Renal pelvis (tissue), 1 donor: ENCODE measurements at regions not wholly inside any gene's neighbourhood (a gene's known extent, or its start where the extent isn't known, plus 50 kb on each side); places are given as distances from the start of the nearest gene placed in this dataset.

Experiments used
- DNase-seq: peaks from one replicate; pipeline ENCODE4 v3.0.0-alpha.2; 2013

DNA sequence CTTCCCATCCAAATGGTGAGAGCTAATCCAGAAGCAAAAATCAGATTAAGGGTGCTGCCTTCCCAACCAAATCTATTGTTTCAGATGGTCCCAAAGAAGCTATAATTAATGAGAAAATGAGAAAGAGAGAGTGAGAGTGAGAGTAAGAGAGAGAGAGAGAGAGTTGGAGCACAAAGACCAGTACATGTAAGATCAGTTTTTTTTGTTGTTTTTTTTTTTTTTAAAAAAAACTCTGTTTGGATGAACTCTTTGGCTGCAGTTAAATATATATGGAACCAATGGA is 305.6 kb downstream of the PTEN start:
- DNase-seq = no peak

DNA sequence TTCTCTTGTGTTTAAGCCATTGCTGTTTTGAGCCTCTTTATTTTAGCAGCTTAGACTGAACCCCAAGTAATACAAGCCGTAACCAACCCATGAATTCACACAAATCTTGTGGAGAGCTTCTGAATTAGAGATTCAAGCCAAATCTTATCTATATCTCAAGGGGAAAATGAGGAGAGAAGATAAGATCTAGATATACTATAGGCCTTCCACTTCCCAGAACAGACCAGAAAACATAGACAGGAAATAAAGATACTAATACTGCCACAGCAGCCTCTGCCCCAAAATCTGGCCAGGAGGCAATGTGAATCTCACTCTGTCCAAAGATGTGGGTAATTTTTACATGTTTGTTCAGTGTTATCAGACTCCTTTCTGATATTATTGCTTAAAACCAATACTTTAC is 307.2 kb downstream of the PTEN start:
- DNase-seq = no peak

DNA sequence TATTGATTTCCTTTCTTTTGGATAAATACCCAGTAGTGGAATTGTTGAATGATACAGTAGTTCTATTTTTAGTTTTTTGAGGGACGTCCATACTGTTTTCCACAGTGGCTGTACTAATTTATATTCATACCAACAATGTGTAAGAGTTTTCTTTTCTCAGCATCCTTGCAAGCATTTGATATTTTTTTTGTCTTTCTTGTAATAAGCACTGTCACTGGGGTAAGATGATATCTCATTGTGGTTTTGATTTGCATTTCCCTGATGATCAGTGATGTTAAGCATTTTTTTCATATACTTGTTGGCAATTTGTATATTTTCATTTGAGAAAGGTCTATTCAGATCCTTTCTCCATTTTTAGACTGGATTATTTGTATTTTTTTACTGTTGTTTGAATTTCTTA is 308.7 kb downstream of the PTEN start:
- DNase-seq = no peak

DNA sequence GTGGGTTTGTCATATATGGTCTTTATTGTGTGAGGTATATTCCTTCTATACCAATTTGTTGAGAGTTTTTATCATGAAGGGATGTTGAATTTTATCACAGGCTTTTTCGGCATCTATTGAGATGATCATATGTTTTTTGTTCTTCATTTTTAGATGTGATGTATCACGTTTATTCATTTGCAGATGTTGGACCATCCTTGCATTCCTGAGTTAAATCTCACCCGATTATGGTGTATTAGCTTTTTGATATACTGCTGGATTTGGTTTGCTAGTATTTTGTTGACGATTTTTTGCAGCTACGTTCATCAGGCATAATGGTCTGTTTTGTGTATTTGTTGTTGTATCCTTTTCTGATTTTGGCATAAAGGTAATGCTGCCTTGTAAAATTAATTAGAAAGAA is 311.0 kb downstream of the PTEN start:
- no peak for DNase-seq

DNA sequence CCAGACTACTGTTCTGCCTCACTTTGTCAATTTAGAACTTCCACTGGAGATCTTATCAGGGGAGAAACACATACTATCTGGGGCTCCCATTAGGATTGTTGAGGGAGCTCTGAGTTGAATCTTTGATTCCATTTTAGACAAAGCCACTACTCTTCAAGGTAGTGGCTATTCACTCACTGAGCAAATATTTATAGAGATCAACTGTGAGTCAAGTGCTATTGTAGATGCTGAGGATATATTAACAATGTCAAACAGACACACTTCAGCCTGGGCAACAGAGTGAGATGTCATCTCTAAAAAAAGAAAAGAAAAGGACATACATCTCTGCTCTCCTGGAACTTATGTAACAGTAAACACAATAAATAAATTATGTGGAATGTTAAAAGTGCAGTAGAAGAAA is 315.3 kb downstream of the PTEN start:
- DNase-seq = no peak

DNA sequence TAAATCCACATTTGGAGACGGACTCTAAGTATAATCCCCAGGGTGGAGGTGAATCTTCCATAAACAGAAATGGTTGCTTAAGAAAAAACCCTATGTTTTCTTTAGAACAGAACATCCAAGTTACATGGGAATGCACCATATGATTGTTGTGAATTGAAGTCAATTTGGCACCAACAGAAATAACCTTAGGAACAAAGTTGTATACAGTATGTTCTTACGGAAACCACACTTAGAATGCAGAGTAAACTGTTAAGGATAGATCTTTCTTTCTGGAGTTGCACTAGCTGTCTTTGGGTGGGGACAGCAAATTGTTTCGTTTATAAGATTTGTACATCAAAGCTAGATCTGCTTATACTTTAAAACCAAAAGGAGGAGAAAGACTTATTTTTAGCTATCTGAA is 316.4 kb downstream of the PTEN start:
- DNase-seq = no peak

DNA sequence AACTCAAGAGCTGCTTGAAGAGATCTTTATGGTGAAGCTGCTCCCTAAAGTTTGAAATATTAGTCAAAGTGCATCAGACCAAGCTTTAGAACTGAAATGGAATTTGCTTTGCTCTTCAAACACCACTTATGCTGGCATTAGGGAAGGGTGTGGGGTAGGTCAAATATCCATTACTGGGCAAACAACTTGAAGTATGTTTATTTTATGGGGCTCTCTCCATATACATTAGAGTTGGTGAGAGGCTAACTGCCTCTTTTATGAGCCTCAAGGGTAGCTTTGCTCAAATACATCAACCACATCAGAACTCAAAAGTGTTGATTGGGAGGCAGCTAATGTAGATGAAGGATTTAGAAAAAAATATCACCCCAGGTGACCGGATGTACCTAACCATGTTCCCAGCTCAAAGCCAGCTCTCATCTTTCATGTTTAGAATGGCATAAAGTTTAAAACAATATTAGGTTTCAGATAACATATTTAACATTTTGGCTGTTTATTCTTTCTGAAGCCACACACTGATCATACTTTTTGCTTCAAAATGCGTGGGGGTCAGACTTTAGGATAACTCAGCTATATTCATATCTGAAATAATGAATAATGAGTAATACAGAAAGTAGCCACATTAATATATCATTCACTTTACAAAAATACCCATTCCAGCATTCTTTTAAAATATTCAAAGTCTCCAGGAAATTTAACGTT is 318.6 kb downstream of the PTEN start:
- DNase-seq = no peak

DNA sequence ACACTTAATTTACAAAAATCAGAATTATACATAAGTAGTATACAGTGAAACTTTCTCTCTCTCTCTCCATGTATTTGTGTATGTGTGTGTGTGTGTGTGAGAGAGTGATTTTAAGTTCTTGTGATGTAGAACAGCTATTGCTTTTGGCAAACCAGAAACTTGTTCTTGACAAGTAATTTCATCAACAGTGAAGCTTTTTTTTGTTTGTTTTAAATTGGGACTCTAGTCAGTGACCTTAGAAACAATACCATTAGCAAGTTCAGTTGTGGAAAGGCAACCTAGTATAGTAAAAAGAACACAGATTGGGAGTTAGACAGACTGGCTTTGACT is 319.1 kb downstream of the PTEN start:
- no peak for DNase-seq

DNA sequence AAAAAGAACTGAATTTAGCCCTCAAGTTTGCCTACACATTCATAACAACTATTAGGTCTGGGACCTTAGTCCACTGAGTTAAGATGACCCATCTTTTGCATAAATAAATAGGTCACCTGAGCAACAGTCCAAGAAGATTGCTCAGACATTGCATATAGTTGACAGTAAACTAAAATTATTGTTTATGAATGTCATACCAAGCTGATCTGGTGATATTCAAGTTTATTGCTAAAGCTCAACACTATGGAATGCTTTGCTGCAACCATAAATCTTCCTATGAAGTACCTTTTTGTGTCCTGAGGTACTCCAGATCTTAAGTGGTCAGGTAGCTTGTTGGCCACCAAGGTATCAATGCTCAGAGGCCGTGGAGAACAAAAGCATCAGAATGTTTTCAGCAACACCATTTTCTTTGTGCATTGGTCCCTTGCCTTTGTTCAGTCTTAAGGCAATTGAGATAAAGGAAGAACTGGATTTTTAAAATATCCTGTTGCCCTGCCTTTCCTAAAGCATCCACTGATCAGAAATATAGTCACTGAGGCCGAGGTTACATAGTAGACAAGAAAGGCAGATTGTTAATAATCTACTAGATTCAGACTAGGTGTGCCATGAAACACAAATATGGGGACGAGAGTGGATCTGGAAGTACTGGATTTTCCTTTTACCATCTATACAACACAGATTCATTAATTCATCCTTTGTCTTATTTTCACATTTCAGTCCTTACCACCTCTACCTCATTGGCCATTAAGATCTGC is 321.3 kb downstream of the PTEN start:
- no peak for DNase-seq

DNA sequence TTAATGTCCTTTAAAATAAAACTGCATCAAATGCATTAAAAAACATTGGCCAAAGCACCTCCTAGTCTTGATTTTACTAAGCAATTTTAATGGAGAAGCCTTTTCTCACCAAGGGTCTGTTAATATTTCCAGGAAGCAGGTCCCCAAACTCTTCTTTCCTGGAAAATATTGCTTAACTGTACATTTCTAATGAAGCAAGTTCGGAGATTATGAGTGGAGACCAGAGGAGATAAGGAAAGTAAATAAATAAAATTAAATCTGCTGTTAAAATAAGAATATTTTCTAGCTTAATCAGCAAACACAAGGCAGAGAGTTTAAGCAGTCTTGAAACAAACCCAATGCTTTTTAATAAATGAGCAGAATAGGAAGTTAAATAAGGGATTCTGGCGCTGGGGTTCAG is 322.4 kb downstream of the PTEN start:
- DNase-seq = no peak

DNA sequence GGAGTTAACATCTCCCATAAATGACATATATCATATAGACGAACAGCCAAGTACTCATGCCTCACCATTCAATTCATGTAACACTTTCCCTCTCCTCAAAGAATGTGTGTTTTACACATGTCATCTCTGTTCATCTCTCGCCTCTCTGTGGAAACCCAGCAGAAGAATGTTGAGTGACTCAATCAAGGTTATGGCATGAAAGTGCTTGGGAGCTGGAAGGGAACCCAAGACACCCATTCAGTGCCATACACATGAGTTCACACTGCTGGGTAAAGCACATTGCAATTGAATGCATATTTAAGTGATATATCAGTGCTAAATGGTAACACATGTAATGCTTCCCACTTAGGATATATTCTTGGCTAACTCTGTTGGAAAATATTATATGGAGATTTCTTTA is 322.9 kb downstream of the PTEN start:
- DNase-seq = no peak

DNA sequence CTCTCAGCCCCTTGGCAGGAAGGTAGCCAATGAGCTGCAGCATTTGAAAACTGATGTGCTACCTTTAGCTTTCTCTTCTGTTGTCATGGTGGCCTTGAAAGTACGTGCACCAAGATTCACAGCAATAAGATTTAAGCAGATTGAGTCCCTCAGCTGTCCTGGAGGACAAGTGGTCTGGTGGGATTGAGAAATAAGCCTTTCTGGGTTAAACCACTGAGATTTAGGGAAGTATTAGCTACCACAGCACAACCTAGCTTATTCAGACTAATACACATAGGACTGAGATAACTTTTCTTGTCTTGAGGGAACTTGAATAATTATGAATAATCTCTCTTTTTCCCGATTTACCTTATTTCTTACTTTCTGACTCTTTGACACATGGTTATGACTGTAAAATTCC is 324.0 kb downstream of the PTEN start:
- no peak for DNase-seq

DNA sequence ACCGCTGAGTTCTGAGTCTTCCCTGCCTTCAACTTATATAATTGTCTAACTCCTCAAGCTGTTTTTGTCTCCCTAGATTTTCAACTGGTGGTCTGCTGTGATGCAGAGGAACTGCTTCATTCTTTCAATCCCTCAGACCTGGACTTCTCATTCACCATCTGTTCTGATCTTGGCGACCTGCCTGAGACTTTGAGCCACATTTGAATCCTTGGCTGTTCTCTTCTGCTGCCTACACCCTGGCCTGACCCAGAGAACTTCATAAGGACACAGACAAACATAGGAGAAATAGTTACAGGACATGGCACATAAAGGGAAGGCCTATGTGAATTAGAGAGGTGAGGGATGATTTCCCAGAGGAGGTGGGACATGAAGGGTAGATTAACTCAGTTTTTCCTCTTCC is 326.7 kb downstream of the PTEN start:
- DNase-seq = no peak

DNA sequence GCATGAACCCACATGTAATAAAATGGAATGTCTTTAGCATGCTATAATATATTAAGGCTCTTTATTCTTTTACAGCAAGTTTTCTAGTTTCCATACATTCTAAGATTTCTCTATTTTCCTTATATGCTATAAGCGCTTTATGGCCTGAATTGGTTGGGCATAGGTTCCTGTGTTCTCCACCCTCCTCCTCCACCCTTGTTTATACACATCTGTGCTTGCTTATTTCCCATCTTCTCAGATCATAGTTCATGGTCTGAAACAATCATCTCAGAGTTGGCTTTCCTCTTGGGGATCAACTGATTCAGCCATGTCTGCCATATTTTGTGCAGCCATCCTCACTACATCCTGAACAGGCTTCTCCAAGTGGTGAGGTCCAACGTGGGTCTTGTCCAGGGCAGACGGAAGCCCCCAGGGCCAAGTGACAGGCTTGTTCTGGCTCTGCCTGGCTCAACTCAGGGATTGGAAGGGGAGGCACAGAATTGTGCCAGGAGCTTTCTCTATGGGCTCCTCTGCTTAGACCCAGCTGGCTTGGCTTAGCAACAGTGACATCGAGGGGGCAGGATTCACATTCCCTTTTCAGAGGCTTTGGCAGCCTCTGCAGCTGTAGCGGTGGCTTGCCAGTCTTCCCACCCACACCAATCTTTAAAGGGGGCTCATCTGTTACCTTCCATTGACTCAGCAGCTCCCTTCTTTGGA is 327.3 kb downstream of the PTEN start:
- DNase-seq = no peak

DNA sequence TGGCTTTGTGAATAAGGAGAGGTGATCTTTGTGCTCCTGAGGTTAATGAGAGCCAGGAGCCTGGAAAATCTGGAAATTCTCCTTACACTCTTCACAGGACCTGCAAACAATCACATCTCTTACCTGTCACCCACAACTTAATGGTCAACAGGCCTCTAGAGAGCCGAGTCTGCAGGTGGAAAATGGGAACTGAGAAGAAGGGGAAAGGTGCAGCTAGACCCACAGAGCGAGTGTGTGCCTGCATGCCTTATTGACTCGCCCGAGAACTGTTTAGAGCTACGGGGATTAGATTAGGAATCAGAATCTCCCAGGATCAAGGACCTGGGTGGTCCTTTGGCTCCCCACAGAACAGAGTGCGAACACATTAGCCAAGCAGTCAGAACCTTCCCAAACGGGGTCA is 329.6 kb downstream of the PTEN start:
- no peak for DNase-seq

DNA sequence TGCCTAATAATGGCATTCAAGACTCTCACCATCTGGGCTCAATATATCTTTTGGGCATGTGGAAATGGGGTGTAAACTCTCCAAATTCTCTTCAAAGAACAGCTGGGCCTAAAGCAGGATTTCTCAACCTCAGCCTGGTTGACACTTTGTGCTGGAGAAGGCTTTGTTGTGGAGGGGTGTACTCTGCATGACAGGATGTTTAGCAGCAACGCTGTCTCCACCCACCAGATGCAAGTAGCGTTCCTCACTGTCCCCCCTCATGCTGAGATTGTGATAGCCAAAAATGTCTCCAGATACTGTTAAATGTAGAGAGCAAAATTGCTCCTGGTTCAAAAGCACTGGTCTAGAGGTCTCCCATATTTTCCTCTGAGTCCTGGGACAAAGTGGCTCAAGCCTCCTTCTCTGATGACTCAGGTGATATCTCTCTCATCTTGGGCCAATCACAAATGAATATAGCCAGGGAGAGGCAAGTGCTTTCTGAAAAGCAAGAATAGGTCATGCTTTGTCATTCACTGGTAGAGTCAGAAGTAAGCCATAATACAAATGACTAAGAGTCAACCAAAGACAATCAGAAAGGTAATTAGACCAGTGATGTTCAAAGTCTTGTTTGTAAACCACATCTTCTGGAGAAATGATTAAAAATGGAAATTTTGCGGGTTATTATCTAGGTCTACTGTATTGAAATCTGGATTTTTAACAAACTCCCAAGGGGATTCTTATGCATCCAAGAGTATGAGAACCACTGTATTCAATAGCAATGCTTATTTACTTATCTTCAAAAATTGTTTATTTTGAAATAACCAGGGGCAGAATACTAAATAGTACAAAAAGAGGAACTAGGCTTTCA is 330.8 kb downstream of the PTEN start:
- no peak for DNase-seq

DNA sequence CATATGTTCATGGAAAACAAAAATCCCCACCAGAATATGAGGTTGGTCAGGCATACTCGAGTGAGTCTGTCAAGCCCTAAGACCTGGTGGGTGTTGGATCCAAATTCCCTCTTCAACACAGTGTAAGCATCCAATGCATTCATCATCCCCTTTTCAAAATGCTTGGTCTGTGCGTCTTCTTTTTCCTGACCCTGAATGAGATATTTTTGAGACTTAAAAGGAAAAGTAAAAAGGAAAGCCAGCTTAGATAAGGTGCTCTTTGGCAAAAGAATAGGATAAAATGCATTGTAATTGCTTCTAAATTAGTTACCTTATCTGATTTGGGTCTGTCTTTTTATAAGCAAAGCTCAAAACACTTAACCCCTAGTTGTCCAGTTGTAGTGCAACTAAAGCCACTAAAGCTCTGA is 331.5 kb downstream of the PTEN start:
- no peak for DNase-seq

DNA sequence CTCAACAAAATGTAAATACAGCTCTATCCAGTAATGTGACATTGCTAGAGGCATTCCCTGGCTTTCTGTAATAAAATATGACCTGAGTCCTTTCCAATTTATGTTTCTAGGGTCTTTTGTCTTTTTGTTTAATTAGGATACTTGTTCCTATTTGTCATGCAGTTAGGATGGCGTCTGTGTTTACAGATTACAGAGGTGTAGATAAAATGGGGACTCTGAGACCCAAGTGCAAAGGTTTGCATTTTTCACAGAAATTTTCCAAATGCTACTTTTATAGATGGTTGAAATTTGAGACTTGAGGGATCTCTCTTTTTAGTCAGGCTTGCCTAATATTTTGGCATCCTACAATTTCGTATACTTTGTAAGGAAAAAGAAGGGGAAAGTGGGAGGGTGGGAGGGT is 332.4 kb downstream of the PTEN start:
- peak; percentile 17 for DNase-seq

DNA sequence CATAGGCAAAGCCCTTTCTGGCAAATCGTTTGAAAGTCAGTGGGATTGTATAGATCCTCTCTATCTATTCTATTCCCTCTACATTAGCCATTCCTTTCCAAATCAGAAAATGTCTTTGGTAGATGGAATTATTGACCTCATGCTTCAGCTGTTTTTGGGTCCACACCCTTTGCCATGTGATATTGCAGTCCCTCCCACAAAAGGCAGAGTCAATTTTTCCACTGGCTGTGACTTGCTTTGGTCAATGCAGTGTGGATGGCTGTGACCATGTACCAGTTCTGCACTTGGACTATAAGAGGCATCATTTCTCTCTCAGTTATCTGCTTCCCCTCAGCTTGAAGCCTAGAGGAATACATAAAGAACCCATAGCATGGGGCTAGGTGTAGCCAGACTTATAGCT is 332.9 kb downstream of the PTEN start:
- DNase-seq = no peak

DNA sequence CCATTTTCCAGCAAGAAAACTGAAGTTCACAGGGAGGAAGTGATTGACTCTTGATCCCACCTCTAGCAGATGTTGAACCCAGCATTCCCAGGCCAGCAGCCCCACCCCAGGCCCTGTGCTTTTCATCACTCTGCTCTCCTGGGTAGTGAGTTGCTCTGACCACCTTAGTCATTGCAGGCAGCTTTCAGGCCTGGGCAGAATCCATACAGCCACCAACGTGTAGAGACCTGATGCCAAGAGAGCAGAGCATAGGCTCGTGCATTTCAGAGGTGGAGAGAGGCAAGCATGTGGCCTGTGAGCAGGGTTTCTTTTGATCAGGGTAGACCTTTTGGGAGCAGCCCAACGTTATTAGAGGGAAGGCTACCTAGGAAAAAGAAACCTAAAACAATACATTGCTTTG is 334.6 kb downstream of the PTEN start:
- no peak for DNase-seq

DNA sequence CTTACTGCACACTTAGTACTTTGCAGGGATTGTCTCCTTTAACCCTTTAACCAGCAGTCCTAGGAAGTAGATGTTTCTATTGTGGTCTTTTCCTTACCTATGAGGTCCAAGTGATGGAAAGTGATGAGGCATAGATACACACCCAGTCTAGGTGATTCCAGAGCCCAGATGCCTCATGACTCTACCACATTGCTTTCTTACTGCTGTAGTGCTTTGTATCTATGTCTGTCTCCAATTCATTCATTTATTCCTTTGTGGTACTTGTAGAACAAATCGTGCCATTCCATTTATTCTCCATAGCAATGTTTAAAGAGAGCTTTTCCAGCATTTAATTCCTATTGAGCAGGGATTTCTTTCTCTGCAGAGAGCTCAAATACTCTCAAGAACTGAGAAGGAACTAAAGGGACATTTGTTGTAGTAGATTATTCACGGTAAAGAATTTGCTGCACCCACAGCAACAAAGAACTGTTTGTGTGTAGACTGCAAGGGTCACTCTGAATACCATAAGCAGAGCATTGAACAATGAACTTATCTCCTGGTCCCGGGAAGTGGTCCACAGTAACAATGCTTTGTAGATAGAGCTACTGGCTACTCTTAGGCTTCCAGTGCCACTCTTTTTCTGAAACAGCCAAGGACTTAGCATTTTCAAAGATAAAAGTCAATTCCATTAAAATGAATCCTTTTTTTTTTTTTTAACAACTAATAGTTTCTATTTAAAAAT is 337.0 kb downstream of the PTEN start:
- no peak for DNase-seq

DNA sequence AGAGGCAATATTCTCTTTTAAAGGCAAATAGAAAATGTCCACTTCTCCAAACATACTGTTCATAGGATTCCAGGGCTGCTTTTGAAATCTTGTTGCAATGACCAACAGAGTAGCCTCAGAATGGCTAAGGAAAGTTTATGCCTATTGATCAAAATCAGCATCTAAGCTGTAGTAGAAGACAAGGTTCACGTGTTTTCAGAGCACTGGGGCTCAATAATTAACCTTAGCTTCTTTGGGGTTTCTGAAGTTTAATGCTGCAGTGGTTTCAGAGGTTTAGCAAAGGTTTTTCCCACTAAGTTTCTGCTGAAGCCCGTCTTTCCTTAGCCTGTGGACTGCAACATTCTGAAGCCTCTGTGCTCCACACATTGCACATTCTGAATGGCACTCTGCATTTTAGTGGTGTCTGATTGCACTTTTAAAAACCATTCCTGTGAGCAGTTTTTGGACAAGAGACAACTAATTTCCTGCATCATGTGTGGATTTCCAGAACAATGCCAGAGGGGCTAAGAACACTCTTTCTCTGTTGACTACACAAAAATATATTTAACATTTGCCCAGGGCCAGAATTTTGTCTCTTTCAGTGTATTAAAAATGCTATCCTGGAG is 342.5 kb downstream of the PTEN start:
- DNase-seq = no peak
